IMR-90 (cell line): ENCODE measurements at regions not wholly inside any gene's neighbourhood (a gene's known extent, or its start where the extent isn't known, plus 50 kb on each side); places are given as distances from the start of the nearest gene placed in this dataset.

Source experiments
- ATAC-seq: fragments of 200-7000 bp; cut with Tn5 transposase; 2 replicates; pipeline ENCODE4 v1.9.1; 2020; ENCODE audit warnings: low read depth, mild to moderate bottlenecking, moderate library complexity
- BruUV-seq: library from RNA; stranded (reverse); fragments of 400-500 nt; replicated peaks from 2 replicates; lab custom pipeline; 2021; lab: Mats Ljungman, UMichigan
- CTCF ChIA-PET: fragments of 300-600 bp; formaldehyde crosslinking; extraction: SDS; loops from one replicate; lab custom pipeline; 2021; ENCODE audit warnings: antibody characterized with exemption; lab: Yijun Ruan, JAX
- POLR2A ChIA-PET: fragments of 300-600 bp; sonication (Branson Sonifier 250); formaldehyde crosslinking; loops from one replicate; lab custom pipeline; 2022; ENCODE audit warnings: antibody characterized with exemption; ENCODE audit not compliant: unreplicated experiment; lab: Charles Lee
- DNase-seq: peaks from one replicate; pipeline ENCODE4 v3.0.0; 2013
- H2AFZ ChIP-seq: replicated peaks from 2 replicates; pipeline ENCODE3; 2013; ENCODE audit warnings: low read length, mild to moderate bottlenecking; ENCODE audit not compliant: poor library complexity
- H2AK5ac ChIP-seq: 2 replicates; pipeline ENCODE4 v1.6.1; 2013; ENCODE audit warnings: low read depth, low read length, inconsistent platforms
- H2AK9ac ChIP-seq: replicated peaks from 2 replicates; pipeline ENCODE3; 2013; ENCODE audit warnings: mild to moderate bottlenecking, low read depth, low read length, moderate library complexity; ENCODE audit not compliant: poor library complexity
- H2BK120ac ChIP-seq: 2 replicates; pipeline ENCODE4 v1.6.1; 2013; ENCODE audit warnings: low read depth, low read length, inconsistent platforms
- H2BK15ac ChIP-seq: 3 replicates; pipeline ENCODE4 v1.6.1; 2013; ENCODE audit warnings: low read depth, low read length, inconsistent platforms
- H2BK20ac ChIP-seq: 2 replicates; pipeline ENCODE4 v1.6.1; 2013; ENCODE audit warnings: low read depth, mild to moderate bottlenecking, inconsistent platforms, low read length, moderate library complexity
- H2BK5ac ChIP-seq: 2 replicates; pipeline ENCODE4 v1.6.1; 2013; ENCODE audit warnings: mild to moderate bottlenecking, low read depth, low read length, inconsistent platforms; ENCODE audit not compliant: poor library complexity, severe bottlenecking
- H3K14ac ChIP-seq: replicated peaks from 2 replicates; pipeline ENCODE4 v1.6.1; 2013; ENCODE audit warnings: low read depth, low read length, inconsistent platforms
- H3K18ac ChIP-seq: 2 replicates; pipeline ENCODE4 v1.6.1; 2013; ENCODE audit warnings: low read depth, low read length, control low read depth
- H3K23ac ChIP-seq: 2 replicates; pipeline ENCODE4 v1.6.1; 2013; ENCODE audit warnings: low read depth, low read length, inconsistent platforms
- H3K27ac ChIP-seq: 2 replicates; pipeline ENCODE4 v1.5.1; 2013; ENCODE audit warnings: mild to moderate bottlenecking, control low read depth, low read length; ENCODE audit not compliant: insufficient read depth
- H3K27me3 ChIP-seq: 2 replicates; pipeline ENCODE4 v1.6.1; 2013; ENCODE audit warnings: low read length; ENCODE audit not compliant: control insufficient read depth, insufficient read depth
- H3K36me3 ChIP-seq: 2 replicates; pipeline ENCODE4 v1.6.1; 2013; ENCODE audit warnings: low read length, mixed read lengths; ENCODE audit not compliant: control insufficient read depth, insufficient read depth
- H3K4ac ChIP-seq: 2 replicates; pipeline ENCODE4 v1.6.1; 2013; ENCODE audit warnings: low read depth, low read length, inconsistent platforms
- H3K4me1 ChIP-seq: 2 replicates; pipeline ENCODE4 v1.6.1; 2013; ENCODE audit warnings: low read length, mixed read lengths; ENCODE audit not compliant: control insufficient read depth, insufficient read depth
- H3K4me2 ChIP-seq: 2 replicates; pipeline ENCODE4 v1.6.1; 2013; ENCODE audit warnings: low read depth, mild to moderate bottlenecking, control low read depth, low read length, moderate library complexity
- H3K4me3 ChIP-seq: 2 replicates; pipeline ENCODE4 v1.5.1; 2013; ENCODE audit warnings: low read depth, mild to moderate bottlenecking, control low read depth, low read length, moderate library complexity; ENCODE audit not compliant: insufficient read depth
- H3K56ac ChIP-seq: 2 replicates; pipeline ENCODE4 v1.6.1; 2013; ENCODE audit warnings: low read length, inconsistent platforms; ENCODE audit not compliant: insufficient read depth; ENCODE audit errors: extremely low read depth
- H3K79me1 ChIP-seq, 2 experiments: 2 replicates each; pipeline ENCODE4 v1.6.1; 2013; ENCODE audit warnings: low read length in 2 of 2, inconsistent platforms in 1 of 2, low read depth in 1 of 2
- H3K9ac ChIP-seq: 2 replicates; pipeline ENCODE4 v1.6.1; 2013; ENCODE audit warnings: low read depth, low read length, control low read depth
- H3K9me1 ChIP-seq: 2 replicates; pipeline ENCODE4 v1.6.1; 2013; ENCODE audit warnings: low read length, inconsistent platforms; ENCODE audit not compliant: insufficient read depth
- H3K9me3 ChIP-seq: 2 replicates; pipeline ENCODE4 v1.6.1; 2013; ENCODE audit warnings: low read length; ENCODE audit not compliant: control insufficient read depth, insufficient read depth
- H4K20me1 ChIP-seq: 2 replicates; pipeline ENCODE4 v1.6.1; 2013; ENCODE audit warnings: low read length, inconsistent platforms; ENCODE audit not compliant: insufficient read depth
- H4K5ac ChIP-seq: 2 replicates; pipeline ENCODE4 v1.6.1; 2013; ENCODE audit warnings: mild to moderate bottlenecking, low read depth, low read length, control low read depth
- H4K8ac ChIP-seq, 2 experiments: 2 replicates each; pipeline ENCODE4 v1.6.1; 2013; ENCODE audit warnings: low read depth in 2 of 2, low read length in 2 of 2, control low read depth in 1 of 2, inconsistent platforms in 1 of 2
- H4K91ac ChIP-seq: 2 replicates; pipeline ENCODE4 v1.6.1; 2013; ENCODE audit warnings: low read depth, low read length, inconsistent platforms; ENCODE audit not compliant: insufficient read depth
- FOS ChIP-seq: fragments of 150-350 bp; IDR thresholded peaks from 2 replicates; pipeline ENCODE4 v1.6.1; 2016; ENCODE audit warnings: low read depth, low read length
- MAFK ChIP-seq: IDR thresholded peaks from 2 replicates; pipeline ENCODE4 v1.6.1; 2012; ENCODE audit warnings: low read depth, low read length, improper control_type of control experiment
- MXI1 ChIP-seq: IDR thresholded peaks from 2 replicates; pipeline ENCODE4 v1.6.1; 2012; ENCODE audit warnings: low read depth, mild to moderate bottlenecking, low read length, moderate library complexity, borderline replicate concordance
- POLR2A ChIP-seq: IDR thresholded peaks from 2 replicates; pipeline ENCODE4 v1.6.1; 2012; ENCODE audit warnings: mild to moderate bottlenecking, low read depth, low read length
- RAD21 ChIP-seq: IDR thresholded peaks from 2 replicates; pipeline ENCODE4 v1.6.1; 2012; ENCODE audit warnings: low read length, improper control_type of control experiment
- RCOR1 ChIP-seq: IDR thresholded peaks from 2 replicates; pipeline ENCODE4 v1.6.1; 2012; ENCODE audit warnings: mild to moderate bottlenecking, low read length, improper control_type of control experiment; ENCODE audit not compliant: insufficient replicate concordance
- WGBS, 2 experiments: methylation state at CpG; one replicate each; pipeline versions ENCODE4 v1.1.5 to v1.1.7; 2013; ENCODE audit warnings: missing lambda C conversion rate in 2 of 2; ENCODE audit not compliant: insufficient read length in 1 of 2; ENCODE audit errors: extremely low coverage in 2 of 2; 5-methylcytosine and 5-hydroxymethylcytosine counted together
- dilution Hi-C: fragments of 300-500 bp; cut with HindIII; formaldehyde crosslinking; loops from one replicate; pipeline ENCODE4 v1.14.3; 2018; ENCODE audit warnings: low sequenced_read_pairs; ENCODE audit not compliant: unreplicated experiment
- in situ Hi-C: fragments of 300-500 bp; cut with MboI; formaldehyde crosslinking; loops from 3 replicates; pipeline ENCODE4 v1.14.3; 2019; ENCODE audit warnings: low sequenced_read_pairs, inconsistent platforms, mixed read lengths
- intact Hi-C: fragments of 100-400 bp; cut with micrococcal nuclease; formaldehyde crosslinking; loops from 2 replicates; pipeline ENCODE4 v1.10.0; 2022

DNA sequence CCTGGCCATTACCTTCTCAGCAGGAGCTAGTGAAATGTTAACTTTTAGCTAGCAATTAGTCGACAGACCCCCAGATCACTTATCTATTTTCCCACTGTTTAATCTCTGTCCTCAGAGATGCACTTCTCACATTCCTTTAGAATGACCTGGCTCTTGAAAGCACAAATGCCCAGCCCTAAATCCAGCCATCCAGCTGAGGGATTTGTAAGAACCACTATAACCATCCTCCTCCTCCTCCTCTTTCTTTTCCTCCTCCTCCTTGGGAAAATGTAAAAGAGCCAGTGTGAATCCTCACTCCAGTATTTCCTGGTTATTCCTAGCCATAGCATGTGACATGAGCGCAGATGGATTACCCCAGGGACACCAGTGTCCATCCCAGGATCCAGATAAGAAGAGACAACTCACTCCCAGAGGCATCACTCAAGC, 124.3 kb downstream of the ENC1 start:
- no CpG with 5 or more reads among the region's 2 CpGs for WGBS, 2 experiments
- H4K20me1 ChIP-seq, result no peaks in the 10 kb centered on the region
- dilution Hi-C loops (no loop called here), intact Hi-C loops (no loop called here), in situ Hi-C loops (no loop called here)
- H3K36me3 ChIP-seq, result no peaks in the 10 kb centered on the region
- BruUV-seq, result no TSS peak
- no peak overlapping the region for H2AK5ac ChIP-seq
- H4K91ac ChIP-seq, result no peak overlapping the region
- H2BK15ac ChIP-seq, result no peak overlapping the region
- no peak for TF ChIP-seq FOS
- TF ChIP-seq MAFK, result no peak
- TF ChIP-seq POLR2A, result no peak
- TF ChIP-seq RAD21, result no peak
- no peak for TF ChIP-seq RCOR1
- no peak for TF ChIP-seq MXI1
- ChIA-PET CTCF (interaction anchor here (0.7 kb wide), 1 partner anchor 613 kb away, joined by 4 read pairs; no protein-coding TSS in a partner anchor), POLR2A (no interaction called here)
- no peak overlapping the region for H3K23ac ChIP-seq
- H3K4ac ChIP-seq, result no peak overlapping the region
- peaks cover 3% of the 10 kb centered on the region for H3K27me3 ChIP-seq
- H4K5ac ChIP-seq, result no peak overlapping the region
- no peak overlapping the region for H3K4me2 ChIP-seq
- no peak overlapping the region for H2BK120ac ChIP-seq
- no peak overlapping the region for H3K4me3 ChIP-seq
- no peak overlapping the region for H2BK20ac ChIP-seq
- peaks cover 6% of the 10 kb centered on the region for H3K4me1 ChIP-seq
- no peaks in the 10 kb centered on the region for H3K9me3 ChIP-seq
- no peak overlapping the region for H2BK5ac ChIP-seq
- H3K14ac ChIP-seq, result 0 out of 2 replicates have a peak overlapping the region, but pooled peaks have one; percentile 66
- H4K8ac ChIP-seq, result no peak overlapping the region
- DNase-seq (peak; percentile 49), ATAC-seq (0 out of 2 replicates have a peak, but pooled peaks have one; percentile 30)
- H2AFZ ChIP-seq, result no peak overlapping the region
- peaks cover 4% of the 10 kb centered on the region for H3K9me1 ChIP-seq
- H3K9ac ChIP-seq, result no peak overlapping the region
- no peaks in the 10 kb centered on the region for H3K79me1 ChIP-seq
- H3K18ac ChIP-seq, result no peak overlapping the region
- H3K56ac ChIP-seq, result no peak overlapping the region
- H2AK9ac ChIP-seq, result no peak overlapping the region
- H3K27ac ChIP-seq, result no peak overlapping the region
